Glomerular visceral epithelial cell (primary cell): ENCODE measurements at regions not wholly inside any gene's neighbourhood (a gene's known extent, or its start where the extent isn't known, plus 50 kb on each side); places are given as distances from the start of the nearest gene placed in this dataset.
A peak's percentile ranks its signal among the peaks of the same experiment; 100 is the strongest.
"Not testable (repeated sequence)": the region's sequence is repeated elsewhere in the genome, so short reads cannot be mapped to it uniquely, and the experiment has no call there.

Experiments used
- DNase-seq: peaks from one replicate; pipeline ENCODE4 v3.0.0-alpha.2; 2016; ENCODE audit errors: extremely low spot score

DNA sequence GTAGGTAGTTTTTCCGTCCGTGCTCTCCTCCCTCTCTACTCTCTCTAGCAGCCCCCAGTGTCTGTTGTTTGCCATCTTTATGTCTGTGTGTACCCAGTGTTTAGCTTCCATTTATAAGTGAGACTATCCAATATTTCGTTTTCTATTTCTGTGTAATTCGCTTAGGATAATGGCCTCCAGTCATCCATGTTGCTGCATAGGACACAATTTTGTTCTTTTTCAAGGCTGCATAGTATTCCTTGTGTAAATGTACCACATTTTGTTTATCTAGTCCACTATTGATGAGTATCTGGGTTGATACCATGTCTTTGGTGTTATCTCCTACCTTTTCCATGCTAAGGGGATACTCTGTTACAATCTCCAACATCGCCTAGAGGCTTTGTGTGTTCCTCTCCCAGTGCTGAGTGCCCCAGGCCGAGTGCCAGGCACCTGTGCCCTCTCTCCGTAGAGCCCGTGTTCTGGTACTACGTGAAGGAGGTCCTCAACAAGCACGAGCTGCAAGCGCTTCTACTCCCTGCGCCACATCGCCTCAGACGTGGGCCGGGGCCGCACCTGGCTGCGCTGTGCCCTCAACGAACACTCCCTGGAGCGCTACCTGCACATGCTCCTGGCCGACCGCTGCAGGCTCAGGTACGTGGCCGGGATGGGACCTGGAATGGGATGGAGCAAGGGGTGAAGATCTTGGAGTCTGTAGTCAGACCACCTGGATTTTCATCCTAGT is 51.0 kb downstream of the NPIPB11 start:
- not testable (repeated sequence) for DNase-seq

DNA sequence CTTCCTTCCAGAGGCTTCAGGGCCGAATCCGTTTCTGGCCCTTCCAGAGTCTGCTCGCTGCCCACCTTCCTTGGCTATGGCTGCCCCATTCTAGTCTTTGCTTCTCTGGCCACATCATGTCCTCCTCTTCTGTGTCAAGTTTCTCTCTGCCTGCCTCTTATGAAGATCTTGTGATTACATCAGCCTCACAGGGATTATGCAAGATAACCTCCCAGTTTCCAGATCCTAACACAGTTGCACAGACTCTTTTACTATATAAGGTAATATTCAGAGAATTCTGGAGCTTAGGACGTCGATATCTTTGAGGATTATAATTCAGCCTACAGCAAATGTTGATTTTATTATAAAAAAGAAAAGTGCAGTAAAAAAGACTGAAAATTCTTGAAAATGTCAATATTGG is 52.1 kb downstream of the NPIPB11 start:
- DNase-seq = not testable (repeated sequence)

DNA sequence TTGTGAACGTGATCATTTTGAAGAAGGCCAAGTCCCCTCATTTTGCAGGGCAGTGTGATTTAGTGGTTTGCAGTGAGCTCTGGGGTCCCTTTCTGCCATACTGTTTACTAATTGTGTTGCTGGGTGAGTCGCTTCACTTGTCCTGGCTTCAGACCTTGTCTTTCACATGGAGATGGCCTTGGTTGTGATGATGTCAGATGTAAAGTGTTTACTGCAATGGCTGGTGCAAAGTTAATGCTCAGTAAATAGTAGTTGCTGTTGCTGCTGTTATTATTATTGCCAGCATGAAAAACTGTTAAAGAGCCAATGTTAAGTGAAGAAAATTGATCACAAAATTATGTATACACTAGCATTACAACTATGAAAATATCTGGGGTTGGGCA is 53.9 kb downstream of the NPIPB11 start:
- not testable (repeated sequence) for DNase-seq

DNA sequence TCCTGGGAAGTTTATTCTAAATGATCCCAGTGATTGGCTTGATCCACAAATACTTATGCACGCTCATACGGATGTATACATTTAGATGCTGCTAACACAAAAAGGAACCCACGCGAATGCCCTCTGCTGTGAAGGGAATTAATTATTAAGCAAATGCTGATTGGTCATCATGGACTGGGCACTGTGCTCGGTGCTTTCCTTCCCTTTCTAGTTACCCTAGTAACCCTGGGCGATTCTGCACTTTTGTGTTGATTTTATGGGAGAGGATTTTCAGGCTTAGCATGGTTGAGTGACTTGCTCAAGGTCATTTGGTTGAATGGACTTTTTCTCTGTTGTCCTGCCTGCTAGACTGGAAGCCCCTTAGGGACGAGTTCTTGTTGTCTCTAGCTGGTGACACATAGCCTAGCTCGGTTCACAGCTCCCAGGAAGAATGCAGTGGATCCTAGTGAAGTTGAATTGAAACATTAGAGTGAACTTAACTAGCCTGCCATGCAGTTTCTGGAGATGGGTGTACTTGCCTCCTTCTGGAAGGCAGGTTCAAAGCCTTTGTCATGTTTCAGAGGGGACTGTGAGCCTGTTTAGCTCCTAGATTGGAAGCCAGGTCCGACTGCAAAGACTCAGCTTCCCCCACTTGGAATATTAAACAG is 54.4 kb downstream of the NPIPB11 start:
- peak; percentile 4 for DNase-seq

DNA sequence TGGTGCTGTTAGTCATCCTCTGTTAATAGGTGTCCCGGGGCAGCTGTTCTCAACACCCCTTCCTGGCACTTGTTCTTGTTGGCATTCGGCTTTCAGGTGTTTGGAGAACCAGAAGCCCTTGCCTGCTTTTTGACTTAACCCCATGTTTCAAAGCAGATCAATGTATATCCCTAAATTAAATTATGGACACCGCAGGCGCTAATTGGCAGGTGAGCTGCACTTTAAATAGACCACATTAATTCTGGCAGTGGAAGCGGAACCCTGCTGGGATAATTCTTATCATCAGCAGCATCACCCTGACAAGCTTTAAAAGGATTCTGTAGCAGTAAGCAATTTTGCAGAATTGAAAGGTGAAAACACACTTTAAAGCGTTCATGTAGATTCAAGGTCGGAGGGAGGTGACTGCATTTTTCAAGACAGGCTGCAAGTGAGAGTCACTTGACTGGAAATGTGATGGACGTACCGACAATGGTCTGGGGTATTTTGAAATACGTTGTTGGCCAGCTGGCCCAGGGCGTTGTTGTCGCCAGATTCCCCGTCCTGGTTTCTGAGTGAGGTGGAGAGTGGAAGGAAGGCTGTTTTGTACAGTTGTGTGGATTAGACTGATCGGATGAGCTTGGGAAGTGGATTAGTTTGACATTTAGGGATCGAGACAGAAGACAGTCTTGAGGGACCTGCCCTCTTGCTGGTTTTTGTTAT is 55.1 kb downstream of the NPIPB11 start:
- peak; percentile 3 for DNase-seq

DNA sequence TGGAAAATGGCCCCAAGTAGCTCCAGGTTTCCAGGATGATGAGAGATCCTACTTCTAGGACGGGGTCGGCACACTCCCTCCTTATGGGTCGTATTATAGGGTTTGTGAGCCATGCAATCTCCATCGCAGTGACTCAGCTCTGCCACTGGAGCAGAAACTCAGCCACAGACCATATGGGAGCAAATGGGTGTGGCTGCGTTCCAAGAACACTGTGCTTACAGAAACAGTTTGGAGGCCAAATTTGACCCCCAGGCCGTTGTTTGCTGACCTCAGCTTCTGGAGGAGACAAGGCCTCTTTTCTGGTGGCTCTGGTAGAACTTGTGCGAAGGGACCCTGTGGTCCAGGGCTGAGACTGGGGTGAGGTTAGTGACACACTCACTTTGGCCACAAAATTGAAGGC is 56.5 kb downstream of the NPIPB11 start:
- DNase-seq = peak; percentile 66

DNA sequence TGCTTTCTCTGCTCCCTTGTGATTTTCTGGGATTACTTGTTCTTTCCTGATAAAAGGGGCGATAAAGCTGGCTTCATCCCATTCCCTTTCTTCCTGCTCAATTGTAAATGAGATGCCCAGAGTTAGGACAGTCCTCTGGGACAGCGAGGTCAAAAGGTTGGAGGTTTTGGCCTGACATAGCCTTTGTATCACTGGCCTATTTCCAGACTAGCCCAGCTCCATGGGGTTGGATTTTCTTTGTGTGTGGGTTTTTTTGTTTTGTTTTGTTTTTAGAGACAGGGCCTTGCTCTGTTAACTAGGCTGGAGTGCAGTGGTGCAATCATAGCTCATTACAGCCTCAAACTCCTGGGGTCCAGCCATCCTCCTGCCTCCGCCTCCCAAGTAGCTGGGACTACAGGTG is 57.8 kb downstream of the NPIPB11 start:
- not testable (repeated sequence) for DNase-seq

DNA sequence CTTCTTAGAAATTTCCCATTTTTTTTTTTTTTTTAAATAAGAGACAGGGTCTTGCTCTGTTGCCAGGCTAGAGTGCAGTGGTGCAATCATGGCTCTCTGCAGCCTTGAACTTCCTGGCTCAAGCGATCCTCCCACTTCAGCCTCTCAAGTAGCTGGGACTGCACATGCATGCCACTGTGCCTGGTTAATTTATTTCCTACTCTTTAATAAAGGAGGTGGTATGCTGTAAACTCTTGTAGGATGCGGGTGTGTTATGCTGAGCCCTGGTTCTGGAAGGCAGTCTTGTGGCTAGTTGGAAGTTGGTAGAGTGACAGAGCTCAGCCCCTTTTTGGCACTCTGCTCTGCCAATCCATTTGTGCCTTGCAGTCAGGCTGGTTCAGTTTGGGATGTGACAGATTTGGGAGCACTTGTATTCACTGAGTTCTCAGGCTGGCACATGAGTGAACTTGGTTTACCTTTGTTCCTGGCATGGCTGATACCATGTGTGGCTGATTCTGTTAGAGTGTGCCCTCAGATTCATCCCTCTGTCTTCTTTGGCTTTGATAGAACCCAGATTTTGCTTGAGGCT is 58.3 kb downstream of the NPIPB11 start:
- DNase-seq = not testable (repeated sequence)

DNA sequence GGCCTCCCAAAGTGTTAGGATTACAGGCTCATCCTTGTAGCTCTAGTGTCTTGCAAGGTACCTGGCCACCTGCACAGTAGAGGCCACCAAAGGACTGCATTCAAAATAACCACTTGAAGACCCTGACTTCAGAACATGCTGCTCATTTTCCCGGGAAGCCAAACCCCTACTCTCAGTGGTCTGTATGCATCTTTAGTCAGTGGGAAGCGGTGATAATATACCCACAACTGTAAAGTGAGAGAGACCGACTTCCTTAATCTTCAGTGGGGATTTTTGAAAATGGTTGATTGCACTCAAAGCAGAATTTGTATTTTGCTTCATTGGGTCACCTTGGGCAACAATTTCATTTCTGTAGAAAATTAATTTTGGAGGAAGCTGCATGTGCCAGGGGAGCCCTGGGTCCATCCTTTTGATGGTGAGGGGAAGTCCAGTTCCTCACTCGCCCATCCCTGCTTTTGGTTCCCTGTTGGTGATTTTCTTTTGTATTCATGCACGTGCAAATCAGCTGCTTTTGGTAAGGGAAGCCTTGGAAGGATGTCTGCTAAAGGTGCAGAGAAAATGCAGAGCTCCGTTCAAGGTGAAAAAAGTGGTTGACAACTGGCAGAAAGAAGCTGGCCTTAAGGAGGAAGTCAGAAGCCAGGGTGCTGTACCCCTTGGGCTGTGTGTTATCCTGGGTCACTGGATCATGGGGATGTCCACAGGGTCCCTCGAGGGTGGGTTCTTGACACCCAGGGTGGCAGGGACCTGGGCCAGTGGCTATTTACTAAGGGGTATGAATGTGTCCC is 59.5 kb downstream of the NPIPB11 start:
- DNase-seq = not testable (repeated sequence)

DNA sequence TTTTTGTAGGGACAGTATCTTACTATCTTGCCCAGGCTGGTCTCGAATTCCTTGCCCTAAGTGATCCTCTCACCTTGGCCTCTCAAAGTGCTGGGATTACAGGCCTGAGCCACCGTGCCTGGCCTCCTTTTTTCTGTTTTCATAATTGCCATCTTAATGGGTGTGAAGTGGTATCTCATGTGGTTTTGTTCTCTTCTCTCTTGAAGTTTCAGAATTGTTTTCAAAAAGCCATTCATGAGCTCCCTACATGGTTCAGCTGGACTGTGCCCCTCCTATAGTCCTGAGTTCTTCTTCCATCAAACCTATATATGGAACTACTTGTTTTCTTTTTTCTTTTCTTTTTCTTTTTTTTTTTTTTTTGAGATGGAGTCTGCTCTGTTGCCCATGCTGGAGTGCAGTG is 60.3 kb downstream of the NPIPB11 start:
- DNase-seq = not testable (repeated sequence)

DNA sequence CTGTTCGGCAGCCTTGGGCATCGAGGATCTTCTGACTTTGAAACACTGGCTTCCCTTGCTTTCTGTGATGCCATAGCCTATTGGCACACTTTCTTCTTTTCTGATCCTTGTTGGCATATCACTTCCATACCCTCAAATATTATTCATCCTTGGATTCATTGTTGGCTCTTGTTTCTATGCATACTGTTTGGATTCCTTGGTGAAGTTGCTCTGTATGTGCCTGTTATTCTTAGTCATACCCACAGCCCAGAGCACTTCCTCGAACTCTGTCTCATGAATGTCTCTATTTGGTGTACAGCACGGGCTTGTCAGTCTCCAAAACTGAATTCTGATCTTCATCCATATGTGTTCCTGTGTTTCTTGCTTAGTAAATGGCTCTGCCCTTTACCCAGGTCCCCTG is 63.6 kb downstream of the NPIPB11 start:
- DNase-seq = not testable (repeated sequence)

DNA sequence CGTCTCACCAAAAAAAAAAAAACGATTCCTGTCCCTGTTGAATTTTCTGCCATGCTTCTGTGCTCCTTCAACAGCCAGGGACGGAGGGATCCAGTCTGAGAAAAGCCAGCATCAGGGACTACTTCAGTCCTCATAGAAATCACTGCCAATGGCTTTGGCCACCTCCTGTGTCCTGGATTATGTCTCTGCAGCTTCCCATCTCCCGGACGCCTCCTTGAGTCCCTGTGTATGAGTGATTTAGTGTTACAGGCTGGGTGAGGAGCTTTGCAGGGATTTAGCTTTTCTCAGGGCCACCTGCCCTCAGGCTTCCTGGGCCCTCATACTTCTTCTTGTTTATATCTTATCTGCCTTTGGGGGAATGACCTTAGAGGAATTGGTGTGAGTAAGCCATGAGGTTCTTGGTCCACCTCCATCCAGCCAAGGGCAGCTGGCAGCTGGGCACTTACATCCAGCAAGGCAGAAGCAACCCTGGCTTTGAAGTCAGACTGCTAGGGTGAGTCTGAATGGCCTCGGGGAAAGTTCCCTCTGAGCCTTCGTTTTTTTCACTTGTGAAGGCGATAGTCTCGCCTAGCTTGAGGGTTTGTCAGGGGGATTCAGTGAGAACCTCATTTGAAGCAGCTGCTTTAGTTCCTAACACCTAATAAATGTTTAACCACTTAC is 65.6 kb downstream of the NPIPB11 start:
- not testable (repeated sequence) for DNase-seq

DNA sequence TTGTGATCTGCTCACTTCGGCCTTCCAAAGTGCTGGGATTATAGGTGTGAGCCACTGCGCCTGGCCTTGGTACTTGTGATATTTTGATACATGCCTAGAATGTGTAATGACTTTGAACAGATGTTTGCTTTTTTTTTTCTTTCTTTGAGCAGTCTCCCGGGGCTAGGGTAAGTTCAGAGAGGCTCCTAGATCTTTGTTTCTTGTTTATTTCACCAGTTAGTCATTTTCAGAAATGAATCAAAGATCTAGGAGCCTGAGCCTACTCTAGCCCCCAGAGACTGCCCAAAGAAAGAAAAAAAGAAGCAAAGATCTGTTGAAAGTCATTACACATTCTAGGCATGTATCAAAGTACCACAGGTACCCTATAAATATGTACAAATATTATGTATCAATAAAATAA is 66.3 kb downstream of the NPIPB11 start:
- not testable (repeated sequence) for DNase-seq

DNA sequence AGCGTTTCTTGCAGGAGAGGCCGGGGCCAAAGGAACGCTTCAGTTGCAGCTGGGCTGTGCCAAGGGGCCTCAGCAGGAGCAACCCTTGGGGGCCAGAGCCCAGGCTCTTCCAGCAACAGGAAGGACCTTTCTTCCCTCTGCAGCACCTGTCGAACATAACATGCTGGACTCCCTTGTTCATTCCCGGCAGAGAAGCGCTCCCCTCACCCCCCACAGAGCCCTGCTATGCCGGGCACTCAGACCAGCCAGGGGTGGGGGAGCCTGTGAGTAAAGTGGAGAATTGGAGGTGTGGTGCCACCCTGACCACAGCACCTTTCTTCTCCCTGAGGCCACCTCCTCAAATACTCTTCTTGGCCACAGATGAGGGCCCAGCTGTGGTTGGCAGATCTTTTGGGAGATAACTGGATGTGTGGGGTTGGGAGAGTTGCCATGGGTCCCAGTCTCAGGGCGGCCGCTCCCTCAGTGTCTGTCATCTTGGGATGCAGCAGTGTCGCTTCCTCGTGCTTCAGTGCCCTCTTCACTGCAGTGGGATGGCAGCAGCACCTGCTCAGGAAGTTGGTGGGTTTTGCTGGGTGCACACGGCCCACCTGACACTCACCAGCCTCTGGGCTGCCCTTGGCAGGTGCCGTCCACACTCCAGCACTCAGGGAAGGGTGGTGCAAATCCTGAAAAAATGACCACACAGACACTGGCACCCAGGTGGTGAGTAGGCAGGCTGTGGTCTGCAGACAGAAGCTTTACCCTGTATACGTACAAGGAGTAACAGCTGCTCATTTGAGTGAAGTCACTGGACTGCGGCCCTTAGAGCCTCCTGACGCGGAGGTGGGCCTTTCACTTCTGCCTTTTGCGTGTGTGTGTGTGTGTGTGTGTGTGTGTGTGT is 67.5 kb downstream of the NPIPB11 start:
- DNase-seq = not testable (repeated sequence)

DNA sequence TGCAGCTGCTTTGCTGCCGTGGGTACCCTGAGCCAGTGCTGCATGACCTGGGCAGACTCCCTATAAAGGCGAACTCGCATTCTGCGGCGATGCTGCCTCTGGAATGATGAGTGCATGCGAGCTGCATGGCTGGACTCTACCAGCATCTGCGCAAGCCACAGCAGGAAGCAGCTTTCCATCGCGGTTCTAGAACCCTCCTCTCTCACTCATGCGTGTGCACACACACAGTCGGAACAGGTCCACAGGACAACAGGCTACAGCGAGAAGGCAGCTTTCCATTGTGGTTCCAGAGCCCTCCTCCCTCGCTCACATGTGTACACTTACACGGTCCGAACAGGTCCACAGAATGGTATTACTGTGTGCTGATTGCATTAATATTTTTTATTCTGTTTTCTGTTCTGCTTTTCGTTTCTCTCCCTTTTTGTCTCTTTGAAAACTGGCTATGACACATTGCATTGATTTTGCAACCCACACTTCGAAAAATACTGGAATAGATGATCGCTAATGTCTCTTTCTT is 69.1 kb downstream of the NPIPB11 start:
- DNase-seq = not testable (repeated sequence)

DNA sequence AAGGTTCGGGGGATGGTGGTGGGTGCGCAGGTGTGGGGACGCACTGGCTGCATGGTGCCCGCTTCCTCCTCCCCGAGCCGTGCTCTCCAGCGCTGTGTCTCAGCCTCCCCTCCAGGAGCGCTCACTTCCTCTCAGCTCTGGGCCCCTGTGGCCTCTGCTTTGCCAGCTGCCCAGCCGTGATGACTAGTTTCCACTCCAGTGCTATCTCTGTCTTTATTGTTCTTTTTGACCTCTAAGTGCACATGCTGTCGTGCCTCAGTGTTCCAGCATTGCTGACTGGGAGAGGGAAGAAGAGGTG is 71.0 kb downstream of the NPIPB11 start:
- not testable (repeated sequence) for DNase-seq

DNA sequence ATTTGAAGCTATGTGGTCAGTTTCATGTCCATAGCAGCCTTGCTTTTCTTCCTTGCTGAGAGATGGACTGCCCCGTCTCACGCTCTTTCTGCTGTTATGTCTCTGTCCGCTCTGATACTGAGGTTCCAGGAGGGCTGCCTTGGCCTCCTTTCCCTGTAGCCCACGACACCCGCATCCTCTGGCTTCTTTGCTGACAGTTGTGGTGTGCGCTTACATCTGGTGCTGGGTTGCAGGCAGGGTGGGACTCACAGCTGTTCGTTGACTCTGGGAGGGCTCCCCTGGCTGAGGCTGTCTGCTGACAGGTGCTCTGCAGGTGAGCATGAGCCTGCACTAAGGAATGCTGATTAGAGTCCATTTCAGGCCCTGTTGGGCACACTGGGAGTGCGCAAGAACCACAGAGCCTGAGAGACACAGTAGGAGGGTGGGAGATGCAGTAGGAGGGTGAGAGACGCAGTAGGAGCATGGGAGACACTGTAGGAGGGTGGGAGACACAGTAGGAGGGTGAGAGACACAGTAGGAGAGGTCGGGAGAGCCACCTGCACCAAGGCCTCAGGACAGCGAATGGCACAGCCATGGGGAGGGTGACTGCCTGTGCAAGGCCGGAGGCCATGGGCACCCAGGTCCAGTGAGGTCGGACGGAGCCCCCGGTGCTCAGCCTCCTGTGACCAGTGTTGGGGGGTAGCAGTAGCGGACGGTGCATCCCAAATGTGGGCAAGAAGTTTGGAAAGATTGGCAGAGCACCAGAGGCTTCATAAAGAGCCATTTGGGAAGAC is 71.5 kb downstream of the NPIPB11 start:
- DNase-seq = not testable (repeated sequence)

DNA sequence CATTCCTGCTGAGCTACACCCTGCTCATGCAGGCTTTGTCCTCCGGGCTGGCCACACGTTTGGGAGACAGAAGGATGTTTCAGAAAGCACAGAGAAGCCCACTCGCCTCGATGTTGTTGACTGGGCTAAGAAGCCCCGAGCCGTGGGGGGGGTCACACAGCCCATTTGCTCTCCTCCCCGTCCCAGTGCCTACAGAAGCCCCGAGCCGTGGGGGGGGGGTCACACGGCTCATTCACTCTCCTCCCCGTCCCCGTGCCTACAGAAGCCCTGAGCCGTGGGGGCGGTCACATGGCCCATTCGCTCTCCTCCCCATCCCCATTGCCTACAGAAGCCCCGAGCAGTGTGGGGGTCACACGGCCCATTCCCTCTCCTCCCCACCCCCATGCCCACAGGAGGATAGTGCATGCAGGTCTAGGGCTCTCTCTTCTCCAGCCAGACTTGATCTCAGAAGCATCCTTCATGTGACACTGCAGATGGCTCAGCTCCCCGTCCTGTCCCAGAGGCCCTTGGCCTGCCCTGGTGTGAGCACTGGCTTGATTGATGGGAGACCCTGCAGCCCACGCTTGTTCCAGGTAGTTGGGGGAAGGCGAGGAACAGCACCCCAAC is 72.9 kb downstream of the NPIPB11 start:
- not testable (repeated sequence) for DNase-seq

DNA sequence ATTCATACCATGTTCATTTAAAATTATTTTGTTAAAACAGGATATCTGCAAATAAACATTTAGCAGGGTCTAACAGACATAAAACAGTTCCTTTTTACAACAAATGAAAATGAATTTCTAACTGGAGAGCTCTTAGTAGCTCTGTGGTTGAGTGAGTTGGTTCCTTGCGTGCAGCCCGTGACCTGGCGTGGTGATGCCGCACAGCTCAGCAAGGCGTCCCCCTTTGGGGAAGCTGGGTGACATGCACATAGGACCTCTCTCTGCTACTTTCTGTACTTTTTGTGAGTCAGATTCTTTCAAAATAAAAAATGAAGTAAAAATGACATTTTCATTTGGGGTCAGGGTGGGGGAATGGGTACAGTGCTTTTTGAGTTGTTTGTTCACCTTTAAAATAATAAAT is 75.9 kb downstream of the NPIPB11 start:
- DNase-seq = not testable (repeated sequence)
